GM19351 (cell line): ENCODE measurements at regions not wholly inside any gene's neighbourhood (a gene's known extent, or its start where the extent isn't known, plus 50 kb on each side); places are given as distances from the start of the nearest gene placed in this dataset.
"Not testable (repeated sequence)": the region's sequence is repeated elsewhere in the genome, so short reads cannot be mapped to it uniquely, and the experiment has no call there.

Experiments used
- ATAC-seq: cut with Tn5 transposase; IDR thresholded peaks from one replicate; pipeline ENCODE4 v1.9.1; 2021; ENCODE audit warnings: mild to moderate bottlenecking, moderate library complexity; ENCODE audit not compliant: unreplicated experiment

DNA sequence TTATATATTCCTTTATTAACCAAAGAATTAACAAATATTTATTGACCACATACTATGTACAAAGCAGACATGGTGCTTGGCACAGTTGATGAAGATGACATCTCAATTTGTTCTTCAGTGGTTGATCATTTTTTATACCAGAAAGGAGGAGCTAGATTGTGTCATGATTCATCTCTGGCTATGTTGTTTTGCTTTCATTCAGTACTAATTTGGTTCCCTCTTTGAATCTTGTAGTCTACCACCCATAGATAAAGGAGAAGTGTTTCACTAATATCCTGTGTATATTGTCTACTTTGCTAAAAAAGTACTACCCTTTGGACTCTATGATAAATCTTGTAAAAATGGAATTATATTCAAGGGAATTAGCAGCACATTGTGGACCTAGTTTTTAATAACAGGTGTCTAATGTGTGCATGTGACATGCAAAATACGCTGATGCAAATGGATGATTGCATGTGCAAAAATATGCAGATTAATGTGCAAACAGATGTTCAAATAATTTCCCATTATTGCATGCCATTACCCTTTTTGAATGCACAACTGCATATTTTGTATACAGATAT lies 313.2 kb upstream of the ZEB2 start:
- ATAC-seq: no peak

DNA sequence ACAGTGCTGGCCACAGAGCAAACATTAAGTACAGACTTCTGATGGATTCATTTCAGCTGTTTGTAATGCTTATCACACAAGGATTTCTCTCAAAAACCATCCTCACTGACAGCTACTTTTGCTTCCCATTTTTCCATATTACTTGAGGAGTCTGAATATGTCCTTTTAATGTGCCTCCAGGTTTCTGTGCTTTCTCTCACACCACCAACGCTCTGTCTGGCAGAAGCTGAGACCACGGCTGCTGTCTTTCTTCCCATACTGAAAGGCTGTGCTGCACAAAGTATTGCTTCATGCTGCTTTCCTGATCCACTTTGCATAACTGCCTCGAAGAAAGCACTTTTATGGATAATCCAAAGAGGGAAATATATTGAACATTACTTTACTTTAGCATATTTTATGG lies 312.1 kb upstream of the ZEB2 start:
- no peak for ATAC-seq

- no peak for ATAC-seq
Observed at GRCh38 chr2:144830543-144830942, 310.6 kb upstream of the ZEB2 start.

- no peak for ATAC-seq
Observed at GRCh38 chr2:144827404-144827803, 307.5 kb upstream of the ZEB2 start.

- no peak for ATAC-seq
Observed at GRCh38 chr2:144826105-144826504, 306.2 kb upstream of the ZEB2 start.

GRCh38 chr2:144825331-144826020 lies 305.6 kb upstream of the ZEB2 start:
- ATAC-seq: no peak

GRCh38 chr2:144824306-144825080 lies 304.6 kb upstream of the ZEB2 start:
- ATAC-seq: no peak

- no peak for ATAC-seq
Observed at GRCh38 chr2:144822966-144823365, 303.0 kb upstream of the ZEB2 start.

DNA sequence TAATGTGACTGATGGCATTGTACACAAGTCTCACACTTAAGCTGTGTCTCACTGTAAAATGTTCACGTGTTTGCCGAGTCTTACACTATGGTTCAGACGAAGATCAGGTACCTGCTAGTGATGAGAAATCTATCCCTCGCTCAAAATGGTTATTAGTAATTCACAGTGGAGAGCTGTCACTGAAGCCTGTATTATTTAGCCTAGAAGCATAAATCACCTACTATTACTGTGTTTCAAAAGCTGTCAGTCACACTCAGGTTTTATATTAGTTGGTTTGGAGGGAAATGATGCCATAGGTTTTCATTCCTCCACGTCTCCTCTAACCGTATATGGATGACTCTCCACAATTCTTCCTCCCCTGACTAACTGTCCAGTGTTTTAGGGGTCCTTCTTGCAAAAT lies 292.4 kb upstream of the ZEB2 start:
- ATAC-seq: no peak

DNA sequence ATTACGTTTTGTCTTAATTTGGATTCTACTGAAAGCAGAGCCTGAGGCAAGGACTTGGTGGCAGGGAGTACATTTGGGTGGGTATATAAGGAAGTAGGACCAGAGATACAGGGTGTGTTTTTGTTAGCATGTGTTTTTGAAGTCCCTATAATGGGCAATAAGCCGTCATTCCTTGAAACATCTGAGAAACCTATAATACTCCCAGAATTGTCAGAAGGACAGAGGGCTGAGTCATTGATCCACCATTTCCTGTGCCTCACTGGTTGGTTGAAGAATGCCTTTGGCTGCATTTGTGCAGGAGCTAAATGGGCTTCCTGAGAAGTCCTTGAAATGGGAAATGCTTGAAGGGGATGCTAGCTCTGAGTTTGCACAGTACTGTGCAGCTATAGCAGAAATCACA lies 281.8 kb upstream of the ZEB2 start:
- ATAC-seq: no peak

GRCh38 chr2:144801325-144801724 lies 281.4 kb upstream of the ZEB2 start:
- ATAC-seq: no peak

- no peak for ATAC-seq
Observed at GRCh38 chr2:144798989-144799388, 279.1 kb upstream of the ZEB2 start.

DNA sequence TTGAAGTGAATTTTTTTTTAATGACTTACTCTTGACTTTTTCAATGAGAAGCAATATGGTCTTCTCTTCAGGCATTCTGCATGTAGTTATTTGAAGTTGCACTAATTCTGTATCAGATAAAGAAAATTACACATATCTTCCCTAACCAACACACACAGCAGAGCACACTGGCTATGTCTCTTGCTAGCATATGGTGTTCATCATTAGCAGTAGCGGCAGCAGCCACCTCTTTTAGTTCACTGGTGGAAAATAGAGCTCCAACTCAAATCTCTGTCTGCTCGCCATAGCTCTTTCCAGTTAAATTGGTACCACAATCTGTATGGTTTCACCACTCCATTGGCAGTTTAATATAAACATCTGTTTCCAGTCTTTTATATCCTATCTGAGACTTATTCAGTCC lies 278.1 kb upstream of the ZEB2 start:
- no peak for ATAC-seq

GRCh38 chr2:144796936-144797335 lies 277.0 kb upstream of the ZEB2 start:
- no peak for ATAC-seq

GRCh38 chr2:144796164-144796563 lies 276.2 kb upstream of the ZEB2 start:
- no peak for ATAC-seq

DNA sequence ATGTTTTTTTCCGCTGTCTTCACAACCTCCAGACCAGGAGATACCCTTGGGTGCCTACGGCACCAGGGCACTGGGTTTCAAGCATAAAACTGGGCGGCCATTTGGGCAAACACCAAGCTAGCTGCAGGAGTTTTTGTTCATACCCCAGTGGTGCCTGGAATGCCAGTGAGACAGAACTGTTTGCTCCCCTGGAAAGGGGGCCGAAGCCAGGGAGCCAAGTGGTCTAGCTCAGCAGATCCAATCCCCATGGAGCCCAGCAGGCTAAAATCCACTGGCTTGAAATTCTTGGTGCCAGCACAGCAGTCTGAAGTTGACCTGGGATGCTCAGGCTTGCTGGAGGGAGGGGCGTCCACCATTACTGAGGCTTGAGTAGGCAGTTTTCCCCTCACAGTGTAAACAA lies 265.3 kb upstream of the ZEB2 start:
- ATAC-seq: no peak

DNA sequence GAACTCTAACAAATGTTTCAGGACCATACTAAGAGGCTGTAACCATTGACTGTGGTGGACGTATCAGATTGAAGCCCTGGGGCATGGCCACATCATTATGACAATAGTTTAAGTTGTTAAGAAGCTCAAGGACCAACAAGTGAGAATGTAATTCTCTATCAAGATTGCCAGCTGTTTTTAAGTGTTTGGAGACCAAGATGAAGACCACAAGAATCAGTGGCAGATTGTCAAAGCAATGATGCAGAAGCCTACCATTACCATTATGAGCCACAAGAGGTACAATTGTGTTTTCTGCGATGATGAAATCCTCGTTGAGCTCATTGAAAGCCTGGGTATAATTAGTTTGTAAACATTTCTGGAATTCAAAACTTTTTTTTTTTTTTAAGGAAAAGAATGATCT lies 261.1 kb upstream of the ZEB2 start:
- no peak for ATAC-seq

- no peak for ATAC-seq
Observed at GRCh38 chr2:144776766-144777165, 256.8 kb upstream of the ZEB2 start.

DNA sequence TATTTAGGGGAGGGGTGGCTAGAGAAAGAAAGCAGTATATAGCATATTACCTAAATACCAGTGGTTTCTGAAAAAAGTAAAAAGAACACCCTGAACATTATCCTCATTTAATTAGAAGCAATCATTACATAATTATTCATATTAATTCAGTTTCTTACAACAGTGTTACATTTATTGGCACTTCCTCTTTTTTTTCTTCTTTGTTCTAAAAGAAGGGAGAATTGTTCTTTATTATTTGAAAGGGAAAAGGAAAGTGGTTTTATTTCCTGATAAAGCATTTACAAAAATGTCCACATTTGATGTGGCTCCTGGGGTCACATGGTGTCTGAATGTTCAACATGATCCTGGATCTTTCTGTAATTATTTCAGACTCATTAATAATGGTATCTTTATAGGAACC lies 254.9 kb upstream of the ZEB2 start:
- no peak for ATAC-seq

GRCh38 chr2:144771348-144771747 lies 251.4 kb upstream of the ZEB2 start:
- ATAC-seq: no peak

GRCh38 chr2:144770616-144771230 lies 250.8 kb upstream of the ZEB2 start:
- no peak for ATAC-seq

GRCh38 chr2:144760939-144761338 lies 241.0 kb upstream of the ZEB2 start:
- not testable (repeated sequence) for ATAC-seq
